Inferior parietal cortex (tissue), 1 donor: ENCODE measurements at regions not wholly inside any gene's neighbourhood (a gene's known extent, or its start where the extent isn't known, plus 50 kb on each side); places are given as distances from the start of the nearest gene placed in this dataset.

Experiments
- DNase-seq: peaks from one replicate; pipeline ENCODE4 v3.0.0-alpha.2; 2016; ENCODE audit errors: extremely low spot score

- DNase-seq = no peak
These were observed 118.7 kb downstream of the TENT4A start for GRCh38 chr5:6831678-6832671.

- DNase-seq = peak; percentile 38
These were observed 119.8 kb downstream of the TENT4A start for GRCh38 chr5:6832994-6833393.

- DNase-seq = no peak
These were observed 120.2 kb downstream of the TENT4A start for GRCh38 chr5:6833406-6833805.

- no peak for DNase-seq
These were observed 123.9 kb downstream of the TENT4A start for GRCh38 chr5:6837095-6837494.

GRCh38 chr5:6837519-6838110 lies 124.4 kb downstream of the TENT4A start:
- no peak for DNase-seq

GRCh38 chr5:6838736-6839135 lies 125.5 kb downstream of the TENT4A start:
- no peak for DNase-seq

GRCh38 chr5:6840136-6840793 lies 127.0 kb downstream of the TENT4A start:
- DNase-seq = no peak

GRCh38 chr5:6843335-6843734 lies 130.1 kb downstream of the TENT4A start:
- no peak for DNase-seq

GRCh38 chr5:6843821-6844220 lies 130.6 kb downstream of the TENT4A start:
- no peak for DNase-seq

- DNase-seq = no peak
These were observed 132.6 kb downstream of the TENT4A start for GRCh38 chr5:6845856-6846255.

- DNase-seq = no peak
These were observed 134.6 kb downstream of the TENT4A start for GRCh38 chr5:6847870-6848269.

- DNase-seq = peak; percentile 51
These were observed 136.3 kb downstream of the TENT4A start for GRCh38 chr5:6849316-6850105.

- no peak for DNase-seq
These were observed 136.8 kb downstream of the TENT4A start for GRCh38 chr5:6850106-6850432.

GRCh38 chr5:6856653-6857052 lies 143.4 kb downstream of the TENT4A start:
- no peak for DNase-seq

- DNase-seq = no peak
These were observed 145.2 kb downstream of the TENT4A start for GRCh38 chr5:6858419-6858818.

GRCh38 chr5:6859023-6859422 lies 145.8 kb downstream of the TENT4A start:
- DNase-seq = no peak

GRCh38 chr5:6859951-6860638 lies 146.9 kb downstream of the TENT4A start:
- no peak for DNase-seq

GRCh38 chr5:6861036-6861435 lies 147.8 kb downstream of the TENT4A start:
- DNase-seq = no peak

- DNase-seq = no peak
These were observed 148.4 kb downstream of the TENT4A start for GRCh38 chr5:6861667-6862066.

GRCh38 chr5:6862306-6862705 lies 149.1 kb downstream of the TENT4A start:
- DNase-seq = no peak

GRCh38 chr5:6867712-6868111 lies 154.5 kb downstream of the TENT4A start:
- no peak for DNase-seq
